HCT116 (cell line): ENCODE measurements at regions not wholly inside any gene's neighbourhood (a gene's known extent, or its start where the extent isn't known, plus 50 kb on each side); places are given as distances from the start of the nearest gene placed in this dataset.

Experiments used
- ATAC-seq: fragments of 200-7000 bp; cut with Tn5 transposase; 2 replicates; pipeline ENCODE4 v1.9.1; 2020; ENCODE audit warnings: mild to moderate bottlenecking, moderate library complexity
- BruUV-seq: library from RNA; stranded (reverse); fragments of 400-500 nt; replicated peaks from 2 replicates; lab custom pipeline; 2021; lab: Mats Ljungman, UMichigan
- CTCF ChIA-PET: fragments of 300-600 bp; sonication (Branson Sonifier 250); formaldehyde crosslinking; loops from one replicate; lab custom pipeline; 2021; ENCODE audit warnings: antibody characterized with exemption; lab: Charles Lee
- POLR2A ChIA-PET: fragments of 300-600, 350-600 bp; sonication (Branson Sonifier 250); formaldehyde crosslinking; loops from one replicate; lab custom pipeline; 2021; ENCODE audit warnings: antibody characterized with exemption; lab: Charles Lee
- RAD21 ChIA-PET, 2 experiments: fragments of 300-600 bp; sonication (Branson Sonifier 250); formaldehyde crosslinking; loops; one replicate each; lab custom pipeline; 2023; ENCODE audit warnings: low total read pairs in 2 of 2; ENCODE audit not compliant: uncharacterized antibody in 2 of 2, unreplicated experiment in 2 of 2, low non-redundant PET in 1 of 2; lab: Charles Lee
- DNase-seq: peaks from one replicate; pipeline ENCODE4 v3.0.0-alpha.2; 2010; ENCODE audit warnings: low read depth, low spot score
- H2AFZ ChIP-seq: fragments of 200-600 bp; shearing (Covaris generic), sonication (generic); 2 replicates; pipeline ENCODE4 v1.6.1; 2017; ENCODE audit warnings: low read depth, mixed run types, mixed read lengths, antibody characterized with exemption, low read length; ENCODE audit not compliant: poor library complexity, severe bottlenecking
- H3K27ac ChIP-seq: 2 replicates; pipeline ENCODE4 v1.5.1; 2012; ENCODE audit warnings: low read depth, low read length
- H3K27me3 ChIP-seq: fragments of 200-600 bp; sonication (generic); 2 replicates; pipeline ENCODE4 v1.6.1; 2016; ENCODE audit warnings: mixed run types, low read length, mixed read lengths; ENCODE audit not compliant: insufficient read depth
- H3K36me3 ChIP-seq, 2 experiments: fragments of 200-500 bp in 1 of 2; fragments of 200-600 bp in 1 of 2; sonication (Bioruptor generic) in 1 of 2; sonication (generic) in 1 of 2; 2 replicates each; pipeline versions ENCODE4 v1.5.1 to v1.6.1; 2014 to 2016; ENCODE audit warnings: low read length in 2 of 2, inconsistent platforms in 1 of 2, mixed read lengths in 1 of 2, mixed run types in 1 of 2; ENCODE audit not compliant: insufficient read depth in 2 of 2, control insufficient read depth in 1 of 2
- H3K4me1 ChIP-seq, 2 experiments: fragments of 200-600 bp in 1 of 2; sonication (generic) in 1 of 2; 2 replicates each; pipeline versions ENCODE4 v1.5.1 to v1.6.1; 2012 to 2017; ENCODE audit warnings: low read length in 2 of 2, inconsistent platforms in 1 of 2, mild to moderate bottlenecking in 1 of 2, mixed read lengths in 1 of 2, mixed run types in 1 of 2, moderate library complexity in 1 of 2; ENCODE audit not compliant: insufficient read depth in 2 of 2, control insufficient read depth in 1 of 2
- H3K4me2 ChIP-seq: fragments of 200-600 bp; sonication (generic); 2 replicates; pipeline ENCODE4 v1.6.1; 2017; ENCODE audit warnings: mixed run types, low read length, mixed read lengths
- H3K4me3 ChIP-seq, 2 experiments: fragments of 200-600 bp in 1 of 2; sonication (generic) in 1 of 2; replicated peaks in 1 of 2; 2 replicates each; pipeline ENCODE4 v1.5.1; 2011 to 2016; ENCODE audit warnings: low read length in 2 of 2, control low read depth in 1 of 2, low read depth in 1 of 2, mild to moderate bottlenecking in 1 of 2, mixed read lengths in 1 of 2, mixed run types in 1 of 2
- H3K79me2 ChIP-seq: fragments of 200-600 bp; sonication (generic); 2 replicates; pipeline ENCODE4 v1.6.1; 2017; ENCODE audit warnings: mild to moderate bottlenecking, mixed run types, low read length, moderate library complexity, mixed read lengths; ENCODE audit not compliant: insufficient read depth
- H3K9ac ChIP-seq: fragments of 200-600 bp; sonication (generic); 2 replicates; pipeline ENCODE4 v1.6.1; 2016; ENCODE audit warnings: low read length, mixed read lengths
- H3K9me2 ChIP-seq: fragments of 200-600 bp; sonication (generic), shearing (Covaris generic); 2 replicates; pipeline ENCODE4 v1.6.1; 2017; ENCODE audit warnings: mixed run types, mild to moderate bottlenecking, moderate library complexity; ENCODE audit not compliant: insufficient read depth
- H3K9me3 ChIP-seq, 2 experiments: fragments of 200-500 bp in 1 of 2; fragments of 200-600 bp in 1 of 2; sonication (Bioruptor generic) in 1 of 2; sonication (generic) in 1 of 2; 2 replicates each; pipeline ENCODE4 v1.6.1; 2014 to 2017; ENCODE audit warnings: low read length in 2 of 2, mixed read lengths in 2 of 2, inconsistent platforms in 1 of 2, low read depth in 1 of 2, mild to moderate bottlenecking in 1 of 2, mixed run types in 1 of 2, moderate library complexity in 1 of 2; ENCODE audit not compliant: control insufficient read depth in 1 of 2, insufficient read depth in 1 of 2
- H4K20me1 ChIP-seq: fragments of 200-600 bp; sonication (generic), shearing (Covaris generic); 2 replicates; pipeline ENCODE4 v1.6.1; 2017; ENCODE audit warnings: mixed run types, mild to moderate bottlenecking, moderate library complexity; ENCODE audit not compliant: insufficient read depth
- CTCF ChIP-seq, 3 experiments: fragments of 200-600 bp in 1 of 3; sonication (generic) in 1 of 3; IDR thresholded peaks in 2 of 3; conservative IDR thresholded peaks in 1 of 3; 2 replicates each; pipeline ENCODE4 v1.5.1; 2012 to 2017; ENCODE audit warnings: low read depth in 2 of 3, low read length in 2 of 3, antibody characterized with exemption in 1 of 3, borderline replicate concordance in 1 of 3, control low read depth in 1 of 3, mild to moderate bottlenecking in 1 of 3, mixed read lengths in 1 of 3, mixed run types in 1 of 3, moderate library complexity in 1 of 3; ENCODE audit not compliant: insufficient read depth in 1 of 3
- ELF1 ChIP-seq: IDR thresholded peaks from 2 replicates; pipeline ENCODE4 v1.6.1; 2012; ENCODE audit warnings: low read depth, borderline replicate concordance
- MAX ChIP-seq: IDR thresholded peaks from 2 replicates; pipeline ENCODE4 v1.6.1; 2012
- RAD21 ChIP-seq: IDR thresholded peaks from 2 replicates; pipeline ENCODE4 v1.6.1; 2012; ENCODE audit warnings: low read depth, mild to moderate bottlenecking
- SIN3A ChIP-seq: IDR thresholded peaks from 2 replicates; pipeline ENCODE4 v1.6.1; 2012; ENCODE audit warnings: low read depth
- YY1 ChIP-seq: IDR thresholded peaks from 2 replicates; pipeline ENCODE4 v1.6.1; 2011; ENCODE audit warnings: low read length, low read depth, moderate library complexity, mild to moderate bottlenecking; ENCODE audit not compliant: insufficient replicate concordance; ENCODE audit errors: extremely low read depth
- intact Hi-C: fragments of 100-400 bp; cut with micrococcal nuclease; formaldehyde crosslinking; loops from 2 replicates; pipeline ENCODE4 v1.10.0; 2022

GRCh38 chr15:94563456-94563855, 332.1 kb downstream of the MCTP2 start:
- Histone ChIP-seq H3K9me3 (no peaks in the 10 kb centered on the region), H3K27me3 (no peaks in the 10 kb centered on the region), H3K79me2 (no peaks in the 10 kb centered on the region), H3K9me2 (no peaks in the 10 kb centered on the region), H4K20me1 (no peaks in the 10 kb centered on the region), H3K36me3 (no peaks in the 10 kb centered on the region), H3K27ac (no peak overlapping the region), H3K4me1 (no peaks in the 10 kb centered on the region), H3K9ac (no peak overlapping the region), H2AFZ (no peak overlapping the region), H3K4me3 (no peak overlapping the region), H3K4me2 (no peak overlapping the region)
- ChIA-PET CTCF (no interaction called here), RAD21 (no interaction called here), POLR2A (no interaction called here)
- ATAC-seq (no peak), DNase-seq (no peak)
- intact Hi-C loops = no loop called here
- BruUV-seq = no TSS peak
- TF ChIP-seq ELF1 (no peak), YY1 (no peak)
- TF ChIP-seq, all 23 proteins: peak for 0

- DNase-seq (peak; percentile 26), ATAC-seq (peak; percentile 89)
- Histone ChIP-seq H3K4me1 (no peaks in the 10 kb centered on the region), H2AFZ (peak overlapping the region; percentile 54), H3K4me2 (no peak overlapping the region), H3K9ac (no peak overlapping the region), H3K4me3 (no peak overlapping the region), H3K79me2 (no peaks in the 10 kb centered on the region), H3K36me3 (no peaks in the 10 kb centered on the region), H3K27me3 (no peaks in the 10 kb centered on the region), H3K9me2 (no peaks in the 10 kb centered on the region), H3K27ac (no peak overlapping the region), H3K9me3 (no peaks in the 10 kb centered on the region), H4K20me1 (no peaks in the 10 kb centered on the region)
- ChIA-PET POLR2A (no interaction called here), CTCF (interaction anchor here (1.8 kb wide), 1 partner anchor 164 kb away, joined by 7 read pairs; no protein-coding TSS in a partner anchor), RAD21 (no interaction called here)
- BruUV-seq = no TSS peak
- intact Hi-C loops = loop anchor here (10.0 kb wide), 1 partner anchor 412 kb away; no protein-coding TSS in a partner anchor
- TF ChIP-seq MAX (no peak), SIN3A (no peak), CTCF (IDR thresholded peaks at IDR 0.05 in 2 of 3, conservative IDR thresholded peaks at IDR 0.05 in 1 of 3; ENCODE audit: borderline replicate concordance in 1 of 3, insufficient read depth in 1 of 3, low read depth in 2 of 3, low read length in 2 of 3) (peak; percentile 30 to 88 (median 81); a peak in 4 of 6 replicates), RAD21 (peak; percentile 53)
Measured at GRCh38 chr15:94576889-94577533, 345.6 kb downstream of the MCTP2 start.
